NB4 (cell line): ENCODE measurements at regions not wholly inside any gene's neighbourhood (a gene's known extent, or its start where the extent isn't known, plus 50 kb on each side); places are given as distances from the start of the nearest gene placed in this dataset.

Experiments
- DNase-seq: peaks from one replicate; pipeline ENCODE4 v3.0.0; 2010; ENCODE audit warnings: low read depth
- H3K4me3 ChIP-seq: one replicate; pipeline ENCODE4 v1.5.1; 2011; ENCODE audit warnings: mild to moderate bottlenecking, low read depth, low read length, moderate library complexity
- CTCF ChIP-seq: IDR thresholded peaks from one replicate; pipeline ENCODE4 v1.5.1; 2012; ENCODE audit warnings: low read depth, low read length
- MYC ChIP-seq: IDR thresholded peaks from 2 replicates; pipeline ENCODE4 v1.6.1; 2011; ENCODE audit warnings: low read depth, low read length
- POLR2A ChIP-seq: IDR thresholded peaks from 2 replicates; pipeline ENCODE4 v1.6.1; 2011; ENCODE audit warnings: mild to moderate bottlenecking; ENCODE audit not compliant: insufficient read length; ENCODE audit errors: extremely low read depth
- TF ChIP-seq, protein P1 (sequence below): IDR thresholded peaks from 2 replicates; pipeline ENCODE4 v1.6.1; 2011; ENCODE audit warnings: low read depth, low read length

DNA sequence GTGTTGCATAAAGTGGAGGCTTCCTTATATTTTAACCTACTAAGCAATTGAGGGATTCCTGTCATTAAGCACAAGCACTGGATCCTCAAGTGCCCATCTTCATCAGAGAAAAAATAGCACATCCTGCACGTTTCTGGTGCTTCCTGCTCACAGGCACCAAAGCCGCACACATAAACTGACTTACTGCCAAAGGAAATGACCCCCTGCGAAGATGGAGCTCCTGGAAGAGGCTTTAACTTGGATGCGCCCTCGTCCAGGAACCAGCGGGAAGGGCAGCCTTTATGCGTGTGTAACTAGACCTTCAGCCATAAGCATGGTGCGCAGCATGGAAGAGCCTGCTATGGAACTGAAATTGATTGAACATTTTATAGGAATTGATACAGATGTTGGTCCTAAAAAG, 188.7 kb downstream of the FTCDNL1 start:
- TF ChIP-seq, protein P1, sequence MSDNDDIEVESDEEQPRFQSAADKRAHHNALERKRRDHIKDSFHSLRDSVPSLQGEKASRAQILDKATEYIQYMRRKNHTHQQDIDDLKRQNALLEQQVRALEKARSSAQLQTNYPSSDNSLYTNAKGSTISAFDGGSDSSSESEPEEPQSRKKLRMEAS: no peak
- DNase-seq: no peak
- H3K4me3 ChIP-seq: no peak overlapping the region

DNA sequence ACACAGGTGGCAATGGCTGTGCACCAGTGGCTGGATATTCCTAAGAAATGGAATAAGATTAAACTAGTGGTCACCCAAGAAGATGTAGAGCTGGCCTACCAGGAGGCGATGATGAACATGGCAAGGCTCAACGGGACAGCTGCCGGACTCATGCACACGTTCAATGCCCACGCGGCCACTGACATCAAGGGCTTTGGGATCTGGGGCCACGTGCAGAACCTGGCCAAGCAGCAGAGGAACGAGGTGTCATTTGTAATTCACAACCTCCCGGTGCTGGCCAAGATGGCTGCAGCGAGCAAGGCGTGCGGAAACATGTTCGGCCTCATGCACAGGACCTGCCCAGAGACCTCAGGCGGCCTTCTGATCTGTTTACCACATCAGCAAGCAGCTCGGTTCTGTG, 190.8 kb downstream of the FTCDNL1 start:
- no peak for DNase-seq
- TF ChIP-seq, protein P1: no peak
- TF ChIP-seq MYC (no peak), CTCF (no peak), POLR2A (no peak)
- no peak overlapping the region for H3K4me3 ChIP-seq

DNA sequence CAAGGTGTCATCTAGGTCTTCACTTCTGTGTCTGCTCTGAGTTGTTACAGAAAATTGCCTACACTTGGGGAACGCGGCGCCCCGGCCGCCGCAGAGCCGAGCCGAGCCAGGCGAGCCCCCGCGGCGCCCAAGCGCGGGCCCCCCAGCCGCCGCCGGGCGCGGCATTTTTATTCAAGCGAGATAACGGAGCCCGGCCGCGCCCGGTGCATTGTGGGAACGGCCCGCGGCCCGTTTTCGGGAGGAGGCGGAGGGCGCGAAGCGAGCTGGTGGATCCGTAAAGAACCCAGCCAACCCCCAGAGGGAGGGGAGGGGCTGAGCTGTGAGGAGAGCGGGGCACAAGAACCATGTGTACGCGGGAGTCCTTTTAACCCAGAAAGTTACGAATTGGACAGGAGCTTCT, 191.8 kb downstream of the FTCDNL1 start:
- peak; percentile 12 for DNase-seq
- TF ChIP-seq POLR2A (no peak), MYC (no peak), CTCF (no peak)
- TF ChIP-seq, protein P1: no peak
- H3K4me3 ChIP-seq: no peak overlapping the region

DNA sequence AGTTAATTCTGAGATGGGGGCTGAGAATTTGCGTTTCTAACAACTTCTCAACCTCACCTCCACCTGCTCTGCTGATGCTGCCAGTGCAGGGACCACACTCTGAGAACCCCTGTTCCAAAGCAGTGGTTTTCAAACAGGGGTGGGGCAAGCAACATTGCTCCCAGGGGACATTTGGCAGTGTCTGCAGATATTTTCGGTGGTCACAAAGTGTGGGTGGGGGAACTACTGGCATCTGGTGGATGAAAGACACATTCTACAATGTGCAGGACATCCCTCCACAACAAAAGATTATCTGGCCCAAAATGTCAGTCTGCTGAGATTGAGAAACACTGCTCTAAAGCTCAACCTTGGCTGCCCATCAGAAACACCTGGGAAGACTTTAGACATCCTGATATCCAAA, 188.7 kb upstream of the SATB2 start:
- no peak overlapping the region for H3K4me3 ChIP-seq
- no peak for DNase-seq
- TF ChIP-seq, protein P1: no peak
- TF ChIP-seq POLR2A: no peak

- DNase-seq: no peak
These were observed 173.4 kb upstream of the SATB2 start for GRCh38 chr2:199631129-199631528.

GRCh38 chr2:199629301-199629700, 171.6 kb upstream of the SATB2 start:
- TF ChIP-seq, protein P1: no peak
- no peak for TF ChIP-seq CTCF
- no peak for TF ChIP-seq MYC
- no peak for TF ChIP-seq POLR2A
- DNase-seq: no peak
- H3K4me3 ChIP-seq: no peak overlapping the region

More at GRCh38 chr2:199631129-199631528, 173.4 kb upstream of the SATB2 start:
- TF ChIP-seq POLR2A: no peak
- TF ChIP-seq MYC: no peak
- TF ChIP-seq, protein P1: no peak
- TF ChIP-seq CTCF: no peak
- no peak overlapping the region for H3K4me3 ChIP-seq

GRCh38 chr2:199627417-199627816, 169.7 kb upstream of the SATB2 start:
- TF ChIP-seq POLR2A: no peak
- no peak for TF ChIP-seq MYC
- no peak for TF ChIP-seq CTCF
- TF ChIP-seq, protein P1: no peak
- DNase-seq: no peak
- no peak overlapping the region for H3K4me3 ChIP-seq
